Loucy (cell line): ENCODE measurements at regions not wholly inside any gene's neighbourhood (a gene's known extent, or its start where the extent isn't known, plus 50 kb on each side); places are given as distances from the start of the nearest gene placed in this dataset.

Experiments used
- H2AFZ ChIP-seq: fragments of 200-600 bp; sonication (generic); 2 replicates; pipeline ENCODE4 v1.6.0; 2016; ENCODE audit warnings: antibody characterized with exemption, mild to moderate bottlenecking, low read length, moderate library complexity
- H3F3A ChIP-seq: fragments of 200-600 bp; 2 replicates; pipeline ENCODE4 v1.6.0; 2016; ENCODE audit warnings: antibody characterized with exemption, low read depth, mild to moderate bottlenecking
- H3K27me3 ChIP-seq: fragments of 200-600 bp; sonication (generic); 2 replicates; pipeline ENCODE4 v1.6.1; 2014; ENCODE audit warnings: low read length, mild to moderate bottlenecking; ENCODE audit not compliant: insufficient read depth, poor library complexity, severe bottlenecking
- H3K36me3 ChIP-seq: fragments of 200-600 bp; sonication (generic); 2 replicates; pipeline ENCODE4 v1.6.1; 2016; ENCODE audit warnings: low read length; ENCODE audit not compliant: insufficient read depth
- H3K4me1 ChIP-seq: fragments of 200-600 bp; sonication (generic); 2 replicates; pipeline ENCODE4 v1.5.1; 2014; ENCODE audit warnings: low read length, mild to moderate bottlenecking; ENCODE audit not compliant: insufficient read depth, poor library complexity, severe bottlenecking
- H3K4me2 ChIP-seq: fragments of 200-600 bp; sonication (generic); 2 replicates; pipeline ENCODE4 v1.6.0; 2014; ENCODE audit warnings: antibody characterized with exemption, low read length, low read depth, mild to moderate bottlenecking; ENCODE audit not compliant: poor library complexity, severe bottlenecking
- H3K4me3 ChIP-seq: fragments of 200-600 bp; sonication (generic); 2 replicates; pipeline ENCODE4 v1.5.1; 2014; ENCODE audit warnings: low read length, mild to moderate bottlenecking, mixed read lengths; ENCODE audit not compliant: poor library complexity, severe bottlenecking
- H3K79me2 ChIP-seq: fragments of 200-600 bp; sonication (generic); 2 replicates; pipeline ENCODE4 v1.6.1; 2014; ENCODE audit warnings: low read length; ENCODE audit not compliant: insufficient read depth
- H3K9ac ChIP-seq: fragments of 200-600 bp; sonication (generic); 2 replicates; pipeline ENCODE4 v1.6.0; 2014; ENCODE audit warnings: mild to moderate bottlenecking, low read depth, low read length, moderate library complexity; ENCODE audit not compliant: poor library complexity, severe bottlenecking
- H3K9me2 ChIP-seq: fragments of 200-600 bp; sonication (generic); replicated peaks from 2 replicates; pipeline ENCODE4 v1.6.1; 2016; ENCODE audit warnings: low read depth, low read length, mixed read lengths
- H3K9me3 ChIP-seq: fragments of 200-600 bp; sonication (generic); 2 replicates; pipeline ENCODE4 v1.6.1; 2014; ENCODE audit warnings: mild to moderate bottlenecking, antibody characterized with exemption, low read length, low read depth; ENCODE audit not compliant: insufficient read depth
- H4K20me1 ChIP-seq: fragments of 200-600 bp; sonication (generic); 2 replicates; pipeline ENCODE4 v1.6.0; 2014; ENCODE audit warnings: antibody characterized with exemption, low read length, mild to moderate bottlenecking; ENCODE audit not compliant: insufficient read depth, poor library complexity, severe bottlenecking
- EZH2phosphoT487 ChIP-seq: fragments of 200-600 bp; IDR thresholded peaks from 2 replicates; pipeline ENCODE4 v1.6.1; 2018; ENCODE audit warnings: antibody characterized with exemption, mild to moderate bottlenecking, moderate library complexity, borderline replicate concordance
- TF ChIP-seq, protein P1 (sequence below): fragments of 200-600 bp; sonication (generic); conservative IDR thresholded peaks from 2 replicates; pipeline ENCODE4 v1.5.1; 2014; ENCODE audit warnings: mild to moderate bottlenecking, antibody characterized with exemption, low read length

GRCh38 chr2:198916548-198917080 is 541.1 kb downstream of the SATB2 start:
- Histone ChIP-seq H3K4me3 (no peak overlapping the region), H3K9ac (no peak overlapping the region), H3K79me2 (no peaks in the 10 kb centered on the region), H2AFZ (no peak overlapping the region), H4K20me1 (no peaks in the 10 kb centered on the region), H3K4me2 (no peak overlapping the region), H3K9me3 (no peaks in the 10 kb centered on the region), H3K27me3 (no peaks in the 10 kb centered on the region), H3K9me2 (no peaks in the 10 kb centered on the region), H3F3A (no peaks in the 10 kb centered on the region), H3K4me1 (peaks cover 3% of the 10 kb centered on the region), H3K36me3 (no peaks in the 10 kb centered on the region)
- TF ChIP-seq, protein P1, sequence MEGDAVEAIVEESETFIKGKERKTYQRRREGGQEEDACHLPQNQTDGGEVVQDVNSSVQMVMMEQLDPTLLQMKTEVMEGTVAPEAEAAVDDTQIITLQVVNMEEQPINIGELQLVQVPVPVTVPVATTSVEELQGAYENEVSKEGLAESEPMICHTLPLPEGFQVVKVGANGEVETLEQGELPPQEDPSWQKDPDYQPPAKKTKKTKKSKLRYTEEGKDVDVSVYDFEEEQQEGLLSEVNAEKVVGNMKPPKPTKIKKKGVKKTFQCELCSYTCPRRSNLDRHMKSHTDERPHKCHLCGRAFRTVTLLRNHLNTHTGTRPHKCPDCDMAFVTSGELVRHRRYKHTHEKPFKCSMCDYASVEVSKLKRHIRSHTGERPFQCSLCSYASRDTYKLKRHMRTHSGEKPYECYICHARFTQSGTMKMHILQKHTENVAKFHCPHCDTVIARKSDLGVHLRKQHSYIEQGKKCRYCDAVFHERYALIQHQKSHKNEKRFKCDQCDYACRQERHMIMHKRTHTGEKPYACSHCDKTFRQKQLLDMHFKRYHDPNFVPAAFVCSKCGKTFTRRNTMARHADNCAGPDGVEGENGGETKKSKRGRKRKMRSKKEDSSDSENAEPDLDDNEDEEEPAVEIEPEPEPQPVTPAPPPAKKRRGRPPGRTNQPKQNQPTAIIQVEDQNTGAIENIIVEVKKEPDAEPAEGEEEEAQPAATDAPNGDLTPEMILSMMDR: no peak
- no peak for TF ChIP-seq EZH2phosphoT487

DNA sequence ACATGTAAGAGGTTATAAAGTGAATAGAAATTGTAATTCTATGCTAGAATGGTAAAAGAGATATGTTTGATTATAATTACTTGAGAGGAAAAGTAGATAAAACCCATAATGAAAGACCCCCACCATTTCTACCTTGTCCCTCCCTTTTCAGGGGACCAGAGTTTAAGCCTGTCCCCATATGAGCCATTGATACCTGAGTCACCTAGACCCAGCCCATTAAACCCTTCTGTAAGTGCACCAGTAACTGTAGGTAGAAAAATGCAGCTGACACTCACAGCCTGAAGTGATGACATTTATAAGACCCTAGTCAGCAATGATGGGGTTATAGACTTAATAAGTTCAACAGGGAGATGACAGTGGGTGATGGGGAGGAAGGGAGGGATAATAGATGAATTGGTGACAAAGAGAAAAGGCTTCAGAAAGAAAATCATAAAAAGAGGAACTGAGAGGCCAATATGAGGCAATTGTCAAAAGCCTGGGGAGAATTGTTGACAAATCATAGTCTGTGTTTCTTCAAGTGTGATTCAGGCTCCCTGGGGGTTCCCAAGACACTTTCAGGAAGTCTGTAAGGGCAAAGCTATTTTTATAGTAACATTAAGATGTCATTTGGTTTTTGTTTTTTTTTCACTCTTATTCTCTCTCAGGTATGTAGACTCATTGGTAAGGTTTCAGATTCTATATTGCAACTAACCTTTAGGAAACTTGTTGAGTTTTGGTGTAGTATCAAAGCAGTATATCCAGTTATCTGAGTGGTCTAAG is 544.2 kb downstream of the SATB2 start:
- no peaks in the 10 kb centered on the region for H3K36me3 ChIP-seq
- 0 out of 2 replicates have a peak, but pooled peaks cover 3% of the 10 kb centered on the region for H3K9me2 ChIP-seq
- no peaks in the 10 kb centered on the region for H3K27me3 ChIP-seq
- no peak overlapping the region for H3K4me3 ChIP-seq
- no peak overlapping the region for H2AFZ ChIP-seq
- H3K9ac ChIP-seq: no peak overlapping the region
- no peak for TF ChIP-seq EZH2phosphoT487
- TF ChIP-seq, protein P1: no peak
- peaks cover 3% of the 10 kb centered on the region for H3K4me1 ChIP-seq
- no peaks in the 10 kb centered on the region for H3K9me3 ChIP-seq
- no peak overlapping the region for H3K4me2 ChIP-seq
- no peaks in the 10 kb centered on the region for H3K79me2 ChIP-seq
- H4K20me1 ChIP-seq: no peaks in the 10 kb centered on the region
- H3F3A ChIP-seq: no peaks in the 10 kb centered on the region

DNA sequence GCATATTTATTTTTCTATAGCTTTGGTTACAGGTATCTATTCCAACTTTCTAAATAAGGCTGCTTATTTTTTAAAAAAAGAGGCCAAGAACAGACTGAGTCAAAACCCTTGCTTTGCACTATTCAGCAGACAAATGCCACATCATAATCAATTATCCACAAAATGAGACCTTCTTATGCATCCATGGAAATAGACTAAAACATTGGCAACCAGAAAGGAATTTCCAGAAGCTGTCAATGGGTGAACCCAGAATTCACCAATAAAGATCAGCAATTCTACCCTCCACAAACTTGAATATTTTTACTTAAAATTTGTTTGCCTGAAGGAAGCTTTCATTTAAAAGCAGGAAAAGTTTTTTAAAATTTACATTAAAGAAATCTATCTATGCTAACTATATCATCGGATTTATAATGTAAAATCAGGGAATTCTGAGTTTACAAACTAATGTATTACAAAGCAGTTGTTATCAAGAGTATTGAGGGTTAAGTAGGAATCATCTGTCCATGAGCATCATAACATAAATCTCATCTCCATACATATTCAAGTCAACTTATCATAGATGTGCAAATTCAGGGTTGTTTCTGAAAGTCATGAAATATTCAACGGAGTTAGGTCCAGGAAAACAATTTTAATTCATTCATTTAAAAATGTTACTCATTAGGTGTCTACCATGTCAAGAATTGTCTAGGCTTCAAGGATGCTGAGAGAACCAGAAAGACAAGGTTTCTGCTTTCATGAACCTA is 548.0 kb downstream of the SATB2 start:
- peaks cover 3% of the 10 kb centered on the region for H3K4me1 ChIP-seq
- H3K9me3 ChIP-seq: no peaks in the 10 kb centered on the region
- no peak overlapping the region for H3K4me3 ChIP-seq
- no peak overlapping the region for H3K4me2 ChIP-seq
- no peaks in the 10 kb centered on the region for H3K36me3 ChIP-seq
- no peaks in the 10 kb centered on the region for H3F3A ChIP-seq
- 0 out of 2 replicates have a peak, but pooled peaks cover 3% of the 10 kb centered on the region for H3K9me2 ChIP-seq
- H2AFZ ChIP-seq: no peak overlapping the region
- no peaks in the 10 kb centered on the region for H4K20me1 ChIP-seq
- TF ChIP-seq, protein P1: no peak
- no peak for TF ChIP-seq EZH2phosphoT487
- no peaks in the 10 kb centered on the region for H3K79me2 ChIP-seq
- H3K9ac ChIP-seq: no peak overlapping the region
- no peaks in the 10 kb centered on the region for H3K27me3 ChIP-seq
